GM19395 (cell line): ENCODE measurements at regions not wholly inside any gene's neighbourhood (a gene's known extent, or its start where the extent isn't known, plus 50 kb on each side); places are given as distances from the start of the nearest gene placed in this dataset.
"Not testable (repeated sequence)": the region's sequence is repeated elsewhere in the genome, so short reads cannot be mapped to it uniquely, and the experiment has no call there.

Source experiments
- ATAC-seq: cut with Tn5 transposase; IDR thresholded peaks from one replicate; pipeline ENCODE4 v1.9.1; 2021; ENCODE audit warnings: mild to moderate bottlenecking, moderate library complexity; ENCODE audit not compliant: unreplicated experiment

GRCh38 chr5:142411656-142412425 lies 87.0 kb upstream of the SPRY4 start:
- ATAC-seq: no peak

- no peak for ATAC-seq
Observed at GRCh38 chr5:142411103-142411502, 86.3 kb upstream of the SPRY4 start.

- ATAC-seq: no peak
Observed at GRCh38 chr5:142408981-142409481, 84.2 kb upstream of the SPRY4 start.

GRCh38 chr5:142408536-142408935 lies 83.7 kb upstream of the SPRY4 start:
- no peak for ATAC-seq

- ATAC-seq: no peak
Observed at GRCh38 chr5:142405814-142406395, 81.1 kb upstream of the SPRY4 start.

GRCh38 chr5:142405023-142405422 lies 80.2 kb upstream of the SPRY4 start:
- no peak for ATAC-seq

- no peak for ATAC-seq
Observed at GRCh38 chr5:142404046-142404477, 79.2 kb upstream of the SPRY4 start.

- ATAC-seq: no peak
Observed at GRCh38 chr5:142403583-142403982, 78.8 kb upstream of the SPRY4 start.

- ATAC-seq: no peak
Observed at GRCh38 chr5:142402752-142403318, 78.0 kb upstream of the SPRY4 start.

- ATAC-seq: no peak
Observed at GRCh38 chr5:142400415-142400814, 75.6 kb upstream of the SPRY4 start.

GRCh38 chr5:142399891-142400290 lies 75.1 kb upstream of the SPRY4 start:
- ATAC-seq: no peak

GRCh38 chr5:142398730-142399055 lies 73.9 kb upstream of the SPRY4 start:
- no peak for ATAC-seq

- ATAC-seq: not testable (repeated sequence)
Observed at GRCh38 chr5:142398011-142398729, 73.3 kb upstream of the SPRY4 start.

- no peak for ATAC-seq
Observed at GRCh38 chr5:142397178-142397577, 72.4 kb upstream of the SPRY4 start.

GRCh38 chr5:142396436-142397038 lies 71.7 kb upstream of the SPRY4 start:
- no peak for ATAC-seq

- no peak for ATAC-seq
Observed at GRCh38 chr5:142395334-142395733, 70.5 kb upstream of the SPRY4 start.

- no peak for ATAC-seq
Observed at GRCh38 chr5:142391058-142391845, 66.4 kb upstream of the SPRY4 start.

- ATAC-seq: no peak
Observed at GRCh38 chr5:142390334-142390733, 65.5 kb upstream of the SPRY4 start.

GRCh38 chr5:142388696-142389095 lies 63.9 kb upstream of the SPRY4 start:
- ATAC-seq: no peak

GRCh38 chr5:142387024-142387682 lies 62.3 kb upstream of the SPRY4 start:
- ATAC-seq: no peak
